ENCODE measurements at regions not wholly inside any gene's neighbourhood (a gene's known extent, or its start where the extent isn't known, plus 50 kb on each side); places are given as distances from the start of the nearest gene placed in this dataset.

DNA sequence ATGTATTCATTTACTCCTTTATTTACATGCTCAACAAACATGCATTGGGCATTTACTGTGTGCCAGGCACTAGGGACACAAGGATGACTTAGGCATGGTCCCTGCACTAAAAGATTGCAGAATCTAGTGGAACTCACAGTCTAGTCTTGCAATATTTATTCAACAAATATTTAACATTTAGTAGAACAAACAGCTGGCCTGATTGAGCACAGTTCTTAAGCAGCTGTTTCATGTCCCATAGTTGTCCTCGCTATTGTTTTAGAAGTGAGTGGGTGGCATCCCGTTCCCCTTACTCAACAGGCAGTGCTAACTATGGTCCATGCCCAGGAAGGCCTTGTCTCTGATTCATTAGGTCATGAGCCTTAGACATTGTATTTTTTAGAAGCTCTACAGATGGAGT, 459.9 kb upstream of the CADM1 start:
- no peak for TF ChIP-seq CTCF (IDR thresholded peaks at IDR 0.05; ENCODE audit: extremely low read depth, insufficient read depth, missing control alignments)
- no peak for DNase-seq (ENCODE audit: low spot score)
- in situ Hi-C loops (cut with MboI; ENCODE audit: low pct_unique_long_range_greater_than_20kb, low sequenced_read_pairs, unreplicated experiment) = no loop called here

GRCh38 chr11:115963156-115963555, 458.9 kb upstream of the CADM1 start:
- no peak for TF ChIP-seq CTCF (IDR thresholded peaks at IDR 0.05; ENCODE audit: extremely low read depth, insufficient read depth, missing control alignments)
- DNase-seq (ENCODE audit: low spot score) = no peak
- in situ Hi-C loops (cut with MboI; ENCODE audit: low pct_unique_long_range_greater_than_20kb, low sequenced_read_pairs, unreplicated experiment) = no loop called here

GRCh38 chr11:115961159-115962003, 457.2 kb upstream of the CADM1 start:
- DNase-seq (ENCODE audit: low spot score) = no peak
- in situ Hi-C loops (cut with MboI; ENCODE audit: low pct_unique_long_range_greater_than_20kb, low sequenced_read_pairs, unreplicated experiment) = no loop called here
- TF ChIP-seq CTCF (IDR thresholded peaks at IDR 0.05; ENCODE audit: extremely low read depth, insufficient read depth, missing control alignments) = no peak

DNA sequence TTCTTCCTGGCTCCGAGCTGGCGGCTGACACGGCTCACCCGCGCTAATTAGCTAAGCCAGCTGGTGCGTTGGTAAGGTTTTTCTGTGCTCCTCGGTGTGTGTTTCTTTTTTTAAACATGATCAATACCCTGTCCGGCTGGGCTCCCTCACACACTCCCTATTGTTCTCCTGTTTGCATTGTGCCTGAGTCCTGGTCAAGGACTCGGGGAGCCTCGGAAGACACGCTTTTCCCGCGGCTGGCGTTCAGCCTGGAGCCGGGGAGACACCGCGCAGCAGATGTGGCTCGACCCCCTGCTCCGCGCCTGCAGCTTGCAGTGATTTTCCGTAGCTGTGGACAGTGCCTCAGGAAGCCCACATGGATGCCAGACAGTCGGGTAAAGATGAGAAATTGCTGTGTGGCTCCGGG, 454.9 kb upstream of the CADM1 start:
- no peak for DNase-seq (ENCODE audit: low spot score)
- in situ Hi-C loops (cut with MboI; ENCODE audit: low pct_unique_long_range_greater_than_20kb, low sequenced_read_pairs, unreplicated experiment) = no loop called here
- no peak for TF ChIP-seq CTCF (IDR thresholded peaks at IDR 0.05; ENCODE audit: extremely low read depth, insufficient read depth, missing control alignments)

- TF ChIP-seq CTCF (IDR thresholded peaks at IDR 0.05; ENCODE audit: extremely low read depth, insufficient read depth, missing control alignments) = no peak
- in situ Hi-C loops (cut with MboI; ENCODE audit: low pct_unique_long_range_greater_than_20kb, low sequenced_read_pairs, unreplicated experiment) = no loop called here
- DNase-seq (ENCODE audit: low spot score) = no peak
These were observed 454.1 kb upstream of the CADM1 start for GRCh38 chr11:115958089-115959000.

- DNase-seq (ENCODE audit: low spot score) = no peak
- no peak for TF ChIP-seq CTCF (IDR thresholded peaks at IDR 0.05; ENCODE audit: extremely low read depth, insufficient read depth, missing control alignments)
- in situ Hi-C loops (cut with MboI; ENCODE audit: low pct_unique_long_range_greater_than_20kb, low sequenced_read_pairs, unreplicated experiment) = no loop called here
These were observed 451.6 kb upstream of the CADM1 start for GRCh38 chr11:115955803-115956202.

All from GM13977 (cell line).